ENCODE measurements at regions not wholly inside any gene's neighbourhood (a gene's known extent, or its start where the extent isn't known, plus 50 kb on each side); places are given as distances from the start of the nearest gene placed in this dataset.

GRCh38 chr7:115113776-115114175, 191.9 kb downstream of the MDFIC start:
- no peak for TF ChIP-seq CTCF (IDR thresholded peaks at IDR 0.05)
- no peak for TF ChIP-seq POLR2AphosphoS5 (IDR thresholded peaks at IDR 0.05)
- TF ChIP-seq POLR2A (IDR thresholded peaks at IDR 0.05; ENCODE audit: low read depth), result no peak
- TF ChIP-seq EP300 (IDR thresholded peaks at IDR 0.05), result no peak
